Thoracic aorta (tissue), 2 donors: ENCODE measurements at regions not wholly inside any gene's neighbourhood (a gene's known extent, or its start where the extent isn't known, plus 50 kb on each side); places are given as distances from the start of the nearest gene placed in this dataset.

Source experiments
- ATAC-seq: fragments of 150-250 bp; one replicate; pipeline ENCODE4 v1.8.0; 2017; ENCODE audit warnings: low read depth; ENCODE audit not compliant: insufficient number of reproducible peaks, low FRiP score
- DNase-seq: peaks from one replicate; pipeline ENCODE4 v3.0.0-alpha.2; 2020; ENCODE audit warnings: low spot score
- H3K27ac ChIP-seq, 2 donors: fragments of 200-600 bp; sonication (generic); 1 replicate in 1 of 2; 2 replicates in 1 of 2; pipeline ENCODE4 v1.5.1; 2016; ENCODE audit warnings: mild to moderate bottlenecking in 2 of 2, moderate library complexity in 2 of 2
- H3K27me3 ChIP-seq: fragments of 200-600 bp; sonication (generic); replicated peaks from 2 replicates; pipeline ENCODE4 v1.6.0; 2016; ENCODE audit warnings: mild to moderate bottlenecking; ENCODE audit not compliant: insufficient read depth
- H3K36me3 ChIP-seq: fragments of 200-600 bp; sonication (generic); one replicate; pipeline ENCODE4 v1.5.1; 2016
- H3K4me1 ChIP-seq, 2 donors: fragments of 200-600 bp; sonication (generic); 1 replicate in 1 of 2; 2 replicates in 1 of 2; pipeline versions ENCODE4 v1.5.1 to v1.6.0; 2016; ENCODE audit warnings: low read depth in 2 of 2, mild to moderate bottlenecking in 1 of 2; ENCODE audit not compliant: control insufficient read depth in 1 of 2
- H3K4me3 ChIP-seq: fragments of 200-600 bp; sonication (generic); 2 replicates; pipeline ENCODE4 v1.5.1; 2016; ENCODE audit warnings: mild to moderate bottlenecking
- H3K9me3 ChIP-seq: fragments of 200-600 bp; sonication (generic); 2 replicates; pipeline ENCODE4 v1.5.1; 2016
- CTCF ChIP-seq: fragments of 200-600 bp; sonication (generic); IDR thresholded peaks from one replicate; pipeline ENCODE4 v1.5.1; 2019; ENCODE audit warnings: antibody characterized with exemption

GRCh38 chr7:17227766-17228490, 70.5 kb upstream of the AHR start:
- no peaks in the 10 kb centered on the region for H3K36me3 ChIP-seq
- peaks cover 5 to 24% of the 10 kb centered on the region in 2 donors for H3K4me1 ChIP-seq
- ATAC-seq (no peak), DNase-seq (no peak)
- no peak overlapping the region for H3K4me3 ChIP-seq
- TF ChIP-seq CTCF = no peak
- no peak overlapping the region for H3K27ac ChIP-seq
- no peaks in the 10 kb centered on the region for H3K27me3 ChIP-seq
- H3K9me3 ChIP-seq = no peaks in the 10 kb centered on the region

DNA sequence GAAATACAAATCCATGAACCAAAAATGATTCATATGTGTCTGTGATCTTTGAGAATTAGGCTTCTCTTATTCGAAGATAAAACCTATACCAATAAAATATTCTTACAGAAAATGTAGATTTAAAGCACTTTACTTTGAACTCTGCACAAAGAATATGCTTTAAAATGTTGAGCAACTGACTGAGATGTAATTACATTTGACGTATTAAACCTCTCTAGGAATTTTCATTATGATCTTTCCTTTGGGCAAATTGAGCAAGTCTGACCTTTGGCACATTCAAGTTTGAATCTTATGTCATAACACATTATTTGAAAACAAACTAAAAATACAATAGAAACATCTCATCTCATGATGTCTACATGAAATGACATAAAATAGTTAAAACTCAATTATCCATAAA, 69.2 kb upstream of the AHR start:
- H3K27ac ChIP-seq = no peak overlapping the region
- H3K4me1 ChIP-seq = peaks cover 5 to 29% of the 10 kb centered on the region in 2 donors
- H3K36me3 ChIP-seq = no peaks in the 10 kb centered on the region
- H3K9me3 ChIP-seq = no peaks in the 10 kb centered on the region
- H3K27me3 ChIP-seq = no peaks in the 10 kb centered on the region
- H3K4me3 ChIP-seq = no peak overlapping the region
- no peak for DNase-seq
- no peak for TF ChIP-seq CTCF
- no peak for ATAC-seq

DNA sequence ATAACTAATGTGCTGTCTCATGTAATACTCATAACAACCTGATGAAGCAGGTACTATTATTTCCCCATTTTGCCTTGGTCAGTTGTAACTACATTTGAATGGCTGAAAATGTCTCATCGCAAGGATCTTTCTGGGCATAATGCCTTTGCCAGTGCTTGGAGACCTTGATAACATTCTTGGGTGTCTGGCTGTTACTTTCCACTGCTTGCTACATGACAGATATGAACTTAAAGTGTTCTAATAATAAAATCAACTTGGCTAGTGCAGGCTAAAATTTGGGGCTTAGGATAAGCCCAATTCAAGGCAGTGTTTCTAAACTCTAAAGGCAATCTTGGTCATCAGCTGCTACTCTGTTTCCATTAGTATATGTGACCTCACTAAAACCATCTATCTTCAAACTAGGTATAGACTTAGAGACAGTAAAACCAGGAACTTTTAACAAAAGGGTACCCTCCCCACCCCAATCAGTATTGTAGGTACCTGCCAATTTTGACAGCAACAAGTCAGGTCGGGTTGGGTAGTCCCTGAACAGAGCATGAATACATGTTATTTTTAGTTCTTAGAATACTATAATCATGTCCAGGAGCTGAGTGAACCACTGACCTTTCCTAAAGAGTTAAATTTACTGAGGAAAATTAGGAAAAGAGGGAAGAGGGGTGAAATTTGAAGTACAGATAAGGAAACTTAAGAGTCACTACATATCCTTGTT, 68.2 kb upstream of the AHR start:
- no peak for DNase-seq
- no peak for ATAC-seq
- Histone ChIP-seq H3K4me3 (no peak overlapping the region), H3K4me1 (peaks cover 5 to 33% of the 10 kb centered on the region in 2 donors), H3K9me3 (no peaks in the 10 kb centered on the region), H3K36me3 (no peaks in the 10 kb centered on the region), H3K27ac (no peak overlapping the region), H3K27me3 (no peaks in the 10 kb centered on the region)
- TF ChIP-seq CTCF = no peak

- no peaks in the 10 kb centered on the region for H3K27me3 ChIP-seq
- no peak overlapping the region for H3K27ac ChIP-seq
- no peak for TF ChIP-seq CTCF
- no peaks in the 10 kb centered on the region for H3K9me3 ChIP-seq
- no peak overlapping the region for H3K4me3 ChIP-seq
- H3K4me1 ChIP-seq = peaks cover 5 to 40% of the 10 kb centered on the region in 2 donors
- H3K36me3 ChIP-seq = no peaks in the 10 kb centered on the region
- ATAC-seq (no peak), DNase-seq (no peak)
These were observed 64.8 kb upstream of the AHR start for GRCh38 chr7:17233603-17234002.

DNA sequence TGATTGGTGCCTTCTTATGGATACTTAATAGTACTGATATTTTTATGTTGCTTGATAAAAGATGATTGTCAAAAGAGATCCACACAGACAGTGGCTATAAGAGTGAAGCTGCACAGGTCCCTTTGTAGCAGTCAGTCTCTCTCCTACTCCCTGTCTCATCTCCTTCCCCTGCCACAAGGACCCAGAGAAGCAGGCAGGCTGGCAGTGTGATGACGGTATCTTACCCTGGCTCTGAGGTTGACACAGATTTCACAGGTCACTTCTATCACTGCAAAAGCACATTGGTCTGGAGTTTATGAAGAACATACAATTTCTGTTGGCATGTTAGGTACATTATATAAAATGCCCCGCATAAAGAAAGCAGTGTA, 64.4 kb upstream of the AHR start:
- no peaks in the 10 kb centered on the region for H3K27me3 ChIP-seq
- no peak for ATAC-seq
- no peaks in the 10 kb centered on the region for H3K36me3 ChIP-seq
- no peak overlapping the region for H3K4me3 ChIP-seq
- DNase-seq = no peak
- peak overlapping the region; percentile 22 to 31 for H3K27ac ChIP-seq
- no peak for TF ChIP-seq CTCF
- peaks cover 7 to 42% of the 10 kb centered on the region in 2 donors for H3K4me1 ChIP-seq
- H3K9me3 ChIP-seq = no peaks in the 10 kb centered on the region
